GM12878 (cell line): ENCODE measurements at regions not wholly inside any gene's neighbourhood (a gene's known extent, or its start where the extent isn't known, plus 50 kb on each side); places are given as distances from the start of the nearest gene placed in this dataset.

Source experiments
- ATAC-seq: fragments of 200-7000 bp; cut with Tn5 transposase; 3 replicates; pipeline ENCODE4 v1.9.1; 2020; ENCODE audit warnings: mild to moderate bottlenecking, moderate library complexity
- BruUV-seq: library from RNA; stranded (reverse); fragments of 400-500 nt; replicated peaks from 2 replicates; lab custom pipeline; 2021; lab: Mats Ljungman, UMichigan
- CTCF ChIA-PET: fragments of 300-600 bp; sonication (Branson Sonifier 250); formaldehyde crosslinking; extraction: SDS; loops from one replicate; lab custom pipeline; 2021; ENCODE audit warnings: inconsistent platforms; lab: Yijun Ruan, JAX
- POLR2A ChIA-PET: fragments of 350-600 bp; formaldehyde crosslinking; extraction: SDS; loops from one replicate; lab custom pipeline; 2021; ENCODE audit warnings: inconsistent platforms; lab: Charles Lee
- RAD21 ChIA-PET: fragments of 300-600 bp; sonication (Branson Sonifier 250); formaldehyde crosslinking; loops from one replicate; lab custom pipeline; 2023; ENCODE audit warnings: antibody characterized with exemption; ENCODE audit not compliant: unreplicated experiment; lab: Charles Lee
- SMC1A ChIA-PET: fragments of 300-600 bp; sonication (Branson Sonifier 250); formaldehyde crosslinking; loops from one replicate; lab custom pipeline; 2023; ENCODE audit not compliant: unreplicated experiment, uncharacterized antibody; lab: Charles Lee
- DNase-seq: peaks from one replicate; pipeline ENCODE4 v3.0.0-alpha.2; 2011; ENCODE audit warnings: low read depth, low spot score
- FAIRE-seq: peaks from 3 replicates; lab custom pipeline; 2011; peaks lifted over from hg19 to GRCh38; lab: Jason Lieb, UNC
- H2AFZ ChIP-seq: 2 replicates; pipeline ENCODE4 v1.6.0; 2011; ENCODE audit warnings: low read depth, low read length, control low read depth; ENCODE audit not compliant: control insufficient read depth
- H3K27ac ChIP-seq: 2 replicates; pipeline ENCODE4 v1.5.1; 2011; ENCODE audit warnings: control low read depth; ENCODE audit not compliant: control insufficient read depth, insufficient read depth
- H3K27me3 ChIP-seq, 2 experiments: replicated peaks in 1 of 2; 2 replicates each; pipeline versions ENCODE4 v1.6.0 to v1.6.1; 2011; ENCODE audit warnings: low read length in 1 of 2; ENCODE audit not compliant: control insufficient read depth in 2 of 2, insufficient read depth in 2 of 2
- H3K36me3 ChIP-seq, 2 experiments: 2 replicates each; pipeline ENCODE4 v1.5.1; 2011; ENCODE audit warnings: low read length in 1 of 2; ENCODE audit not compliant: control insufficient read depth in 2 of 2, insufficient read depth in 2 of 2
- H3K4me1 ChIP-seq: 2 replicates; pipeline ENCODE4 v1.6.1; 2011; ENCODE audit warnings: mild to moderate bottlenecking, low read length, moderate library complexity, mixed read lengths; ENCODE audit not compliant: control insufficient read depth, insufficient read depth
- H3K4me2 ChIP-seq: 2 replicates; pipeline ENCODE4 v1.6.0; 2011; ENCODE audit warnings: control low read depth; ENCODE audit not compliant: control insufficient read depth, insufficient read depth
- H3K4me3 ChIP-seq: fragments of 200-600 bp; sonication (generic); 2 replicates; pipeline ENCODE4 v1.5.1; 2016
- H3K79me2 ChIP-seq: 2 replicates; pipeline ENCODE4 v1.6.0; 2011; ENCODE audit warnings: low read length; ENCODE audit not compliant: control insufficient read depth, insufficient read depth
- H3K9ac ChIP-seq: 2 replicates; pipeline ENCODE4 v1.8.0; 2011; ENCODE audit warnings: low read length, control low read depth, mixed read lengths; ENCODE audit not compliant: control insufficient read depth, insufficient read depth
- H3K9me3 ChIP-seq: replicated peaks from 3 replicates; pipeline ENCODE4 v1.5.1; 2011; ENCODE audit warnings: mild to moderate bottlenecking, low read length; ENCODE audit not compliant: control insufficient read depth, insufficient read depth
- H4K20me1 ChIP-seq: 2 replicates; pipeline ENCODE4 v1.6.0; 2011; ENCODE audit not compliant: control insufficient read depth, insufficient read depth
- CREB1 ChIP-seq: IDR thresholded peaks from 2 replicates; pipeline ENCODE4 v1.6.1; 2012; ENCODE audit warnings: low read depth, mild to moderate bottlenecking, inconsistent platforms
- ELK1 ChIP-seq: IDR thresholded peaks from 2 replicates; pipeline ENCODE4 v1.6.1; 2012; ENCODE audit warnings: low read depth, low read length, improper control_type of control experiment
- FOXM1 ChIP-seq: IDR thresholded peaks from 2 replicates; pipeline ENCODE4 v1.6.1; 2012; ENCODE audit warnings: low read depth, mild to moderate bottlenecking, inconsistent platforms, low read length, moderate library complexity
- NBN ChIP-seq: fragments of 450-650 bp; IDR thresholded peaks from 2 replicates; pipeline ENCODE4 v1.6.1; 2016
- NFYA ChIP-seq: IDR thresholded peaks from 2 replicates; pipeline ENCODE4 v1.6.1; 2011; ENCODE audit warnings: low read depth, mild to moderate bottlenecking, low read length, improper control_type of control experiment, borderline replicate concordance
- RCOR1 ChIP-seq: conservative IDR thresholded peaks from 2 replicates; pipeline ENCODE4 v1.6.1; 2012; ENCODE audit warnings: low read depth, low read length, improper control_type of control experiment
- SMAD1 ChIP-seq: fragments of 450-650 bp; IDR thresholded peaks from 2 replicates; pipeline ENCODE4 v1.6.1; 2018; ENCODE audit warnings: mild to moderate bottlenecking, low read depth; ENCODE audit not compliant: partially characterized antibody
- SMARCA5 ChIP-seq: fragments of 450-650 bp; IDR thresholded peaks from 2 replicates; pipeline ENCODE4 v1.6.1; 2017; ENCODE audit warnings: mild to moderate bottlenecking
- SREBF1 ChIP-seq: IDR thresholded peaks from 2 replicates; pipeline ENCODE4 v1.6.1; 2012; ENCODE audit warnings: mild to moderate bottlenecking, low read length
- TAF1 ChIP-seq: IDR thresholded peaks from 2 replicates; pipeline ENCODE4 v1.6.1; 2011; ENCODE audit warnings: mild to moderate bottlenecking, low read depth, low read length, borderline replicate concordance
- ZNF207 ChIP-seq: fragments of 450-650 bp; IDR thresholded peaks from 2 replicates; pipeline ENCODE4 v1.6.1; 2014; ENCODE audit warnings: antibody characterized with exemption, mild to moderate bottlenecking, borderline replicate concordance
- ZNF384 ChIP-seq: IDR thresholded peaks from 2 replicates; pipeline ENCODE4 v1.6.1; 2012; ENCODE audit warnings: low read depth, mild to moderate bottlenecking, low read length, improper control_type of control experiment, borderline replicate concordance
- WGBS: methylation state at CpG from one replicate; pipeline ENCODE4 v1.1.6; 2016; ENCODE audit warnings: low lambda C conversion rate; ENCODE audit not compliant: insufficient replicate concordance, insufficient coverage; ENCODE audit errors: missing lambda C conversion rate; 5-methylcytosine and 5-hydroxymethylcytosine counted together
- in situ Hi-C: fragments of 300-500 bp; cut with MboI; formaldehyde crosslinking; loops from 9 replicates; pipeline ENCODE4 v1.14.3; 2018; ENCODE audit warnings: mixed read lengths
- intact Hi-C: fragments of 100-400 bp; cut with micrococcal nuclease; formaldehyde crosslinking; loops from one replicate; pipeline ENCODE4 v1.14.2; 2022; ENCODE audit not compliant: unreplicated experiment
- TF ChIP-seq, protein P1 (sequence below): IDR thresholded peaks from 2 replicates; pipeline ENCODE4 v1.6.1; 2011; ENCODE audit warnings: mild to moderate bottlenecking, low read depth, low read length, moderate library complexity; ENCODE audit not compliant: insufficient replicate concordance
- TF ChIP-seq, protein P2 (sequence below): fragments of 450-650 bp; IDR thresholded peaks from 2 replicates; pipeline ENCODE4 v1.6.1; 2016; ENCODE audit warnings: mild to moderate bottlenecking

- TF ChIP-seq ZNF384 (no peak), CREB1 (no peak), ELK1 (no peak), SMARCA5 (no peak), SREBF1 (no peak)
These were observed 300.2 kb downstream of the GPM6A start (continued) for GRCh38 chr4:175511861-175512260.

DNA sequence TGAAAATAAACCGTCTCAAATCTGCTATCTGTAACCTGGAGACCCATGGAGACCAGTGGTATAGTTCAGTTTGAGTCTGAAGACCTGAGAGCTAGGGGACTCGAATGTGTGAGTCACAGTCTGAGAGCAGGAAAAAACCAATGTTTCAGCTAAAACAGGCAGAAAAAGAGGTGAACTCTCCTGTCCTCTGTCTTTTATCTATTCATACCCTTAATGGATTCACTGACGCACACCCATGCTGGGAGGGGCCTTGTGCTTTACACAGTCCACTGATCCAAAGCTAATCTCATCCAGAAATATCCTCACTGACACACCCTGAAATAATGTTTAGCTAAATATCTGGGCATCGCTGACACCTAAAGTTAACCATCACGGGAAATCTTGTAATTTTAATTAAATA, 297.9 kb downstream of the GPM6A start:
- no TSS peak for BruUV-seq
- TF ChIP-seq, protein P1, sequence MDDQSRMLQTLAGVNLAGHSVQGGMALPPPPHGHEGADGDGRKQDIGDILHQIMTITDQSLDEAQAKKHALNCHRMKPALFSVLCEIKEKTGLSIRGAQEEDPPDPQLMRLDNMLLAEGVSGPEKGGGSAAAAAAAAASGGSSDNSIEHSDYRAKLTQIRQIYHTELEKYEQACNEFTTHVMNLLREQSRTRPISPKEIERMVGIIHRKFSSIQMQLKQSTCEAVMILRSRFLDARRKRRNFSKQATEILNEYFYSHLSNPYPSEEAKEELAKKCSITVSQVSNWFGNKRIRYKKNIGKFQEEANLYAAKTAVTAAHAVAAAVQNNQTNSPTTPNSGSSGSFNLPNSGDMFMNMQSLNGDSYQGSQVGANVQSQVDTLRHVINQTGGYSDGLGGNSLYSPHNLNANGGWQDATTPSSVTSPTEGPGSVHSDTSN: no peak
- TF ChIP-seq FOXM1: no peak
- TF ChIP-seq NBN: no peak
- no peak for TF ChIP-seq SMAD1
- no peak for TF ChIP-seq ZNF207
- TF ChIP-seq NFYA: no peak
- TF ChIP-seq RCOR1: no peak
- TF ChIP-seq, protein P2, sequence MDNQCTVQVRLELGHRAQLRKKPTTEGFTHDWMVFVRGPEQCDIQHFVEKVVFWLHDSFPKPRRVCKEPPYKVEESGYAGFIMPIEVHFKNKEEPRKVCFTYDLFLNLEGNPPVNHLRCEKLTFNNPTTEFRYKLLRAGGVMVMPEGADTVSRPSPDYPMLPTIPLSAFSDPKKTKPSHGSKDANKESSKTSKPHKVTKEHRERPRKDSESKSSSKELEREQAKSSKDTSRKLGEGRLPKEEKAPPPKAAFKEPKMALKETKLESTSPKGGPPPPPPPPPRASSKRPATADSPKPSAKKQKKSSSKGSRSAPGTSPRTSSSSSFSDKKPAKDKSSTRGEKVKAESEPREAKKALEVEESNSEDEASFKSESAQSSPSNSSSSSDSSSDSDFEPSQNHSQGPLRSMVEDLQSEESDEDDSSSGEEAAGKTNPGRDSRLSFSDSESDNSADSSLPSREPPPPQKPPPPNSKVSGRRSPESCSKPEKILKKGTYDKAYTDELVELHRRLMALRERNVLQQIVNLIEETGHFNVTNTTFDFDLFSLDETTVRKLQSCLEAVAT: no peak
- TF ChIP-seq TAF1: no peak
- SMC1A ChIA-PET: no interaction called here
- no peak overlapping the region for H2AFZ ChIP-seq
- no peaks in the 10 kb centered on the region for H3K27me3 ChIP-seq
- H3K27ac ChIP-seq: no peak overlapping the region
- ATAC-seq (no peak), FAIRE-seq (no peak), DNase-seq (no peak)
- POLR2A ChIA-PET: no interaction called here
- H4K20me1 ChIP-seq: no peaks in the 10 kb centered on the region
- in situ Hi-C loops: no loop called here
- no peaks in the 10 kb centered on the region for H3K9me3 ChIP-seq
- 22% methylated on average over 5 of the region's 5 CpGs for WGBS
- H3K4me3 ChIP-seq: no peak overlapping the region
- no peaks in the 10 kb centered on the region for H3K36me3 ChIP-seq
- H3K79me2 ChIP-seq: no peaks in the 10 kb centered on the region
- no peaks in the 10 kb centered on the region for H3K4me1 ChIP-seq
- intact Hi-C loops: no loop called here
- CTCF ChIA-PET: no interaction called here
- RAD21 ChIA-PET: no interaction called here
- no peak overlapping the region for H3K4me2 ChIP-seq
- H3K9ac ChIP-seq: no peak overlapping the region
